Astrocyte (in vitro differentiated cells and primary cell): ENCODE measurements at regions not wholly inside any gene's neighbourhood (a gene's known extent, or its start where the extent isn't known, plus 50 kb on each side); places are given as distances from the start of the nearest gene placed in this dataset.

Experiments used
- DNase-seq: peaks from one replicate; pipeline ENCODE4 v3.0.0-alpha.2; 2010; ENCODE audit warnings: low read depth
- FAIRE-seq: peaks from 2 replicates; lab custom pipeline; 2011; peaks lifted over from hg19 to GRCh38; lab: Jason Lieb, UNC
- H2AFZ ChIP-seq: 2 replicates; pipeline ENCODE4 v1.6.0; 2012; ENCODE audit warnings: low read depth, low read length, inconsistent platforms
- H3K27ac ChIP-seq: 2 replicates; pipeline ENCODE4 v1.5.1; 2011; ENCODE audit warnings: low read depth, low read length, inconsistent platforms
- H3K27me3 ChIP-seq: 2 replicates; pipeline ENCODE4 v1.6.0; 2011; ENCODE audit warnings: low read length, inconsistent platforms; ENCODE audit not compliant: insufficient read depth
- H3K36me3 ChIP-seq: 2 replicates; pipeline ENCODE4 v1.5.1; 2011; ENCODE audit warnings: low read length, inconsistent platforms; ENCODE audit not compliant: insufficient read depth
- H3K4me1 ChIP-seq: 2 replicates; pipeline ENCODE4 v1.5.1; 2011; ENCODE audit warnings: low read length, inconsistent platforms; ENCODE audit not compliant: insufficient read depth
- H3K4me2 ChIP-seq: 2 replicates; pipeline ENCODE4 v1.6.0; 2012; ENCODE audit warnings: low read length, inconsistent platforms
- H3K4me3 ChIP-seq: 2 replicates; pipeline ENCODE4 v1.5.1; 2011; ENCODE audit warnings: low read depth, mild to moderate bottlenecking, low read length, inconsistent platforms; ENCODE audit not compliant: insufficient read depth
- H3K79me2 ChIP-seq: 2 replicates; pipeline ENCODE4 v1.6.0; 2012; ENCODE audit warnings: mild to moderate bottlenecking, low read length, inconsistent platforms; ENCODE audit not compliant: insufficient read depth
- H3K9ac ChIP-seq: 2 replicates; pipeline ENCODE4 v1.6.0; 2012; ENCODE audit warnings: mild to moderate bottlenecking, low read length, inconsistent platforms
- H3K9me3 ChIP-seq: 2 replicates; pipeline ENCODE4 v1.5.1; 2012; ENCODE audit warnings: low read depth, mild to moderate bottlenecking, low read length, inconsistent platforms; ENCODE audit not compliant: insufficient read depth
- H4K20me1 ChIP-seq: 2 replicates; pipeline ENCODE4 v1.6.0; 2012; ENCODE audit warnings: low read length, inconsistent platforms; ENCODE audit not compliant: insufficient read depth
- H3K27ac Mint-ChIP-seq: one replicate; pipeline ENCODE4 v1.8.0; 2021; ENCODE audit warnings: mild to moderate bottlenecking, mixed read lengths; ENCODE audit not compliant: unreplicated experiment
- H3K27me3 Mint-ChIP-seq: one replicate; pipeline ENCODE4 v1.8.0; 2021; ENCODE audit warnings: low read depth, mixed read lengths; ENCODE audit not compliant: unreplicated experiment
- H3K36me3 Mint-ChIP-seq: one replicate; pipeline ENCODE4 v1.8.0; 2021; ENCODE audit warnings: low read depth, mixed read lengths; ENCODE audit not compliant: unreplicated experiment
- H3K4me1 Mint-ChIP-seq: one replicate; pipeline ENCODE4 v1.8.0; 2021; ENCODE audit warnings: low read depth, mixed read lengths; ENCODE audit not compliant: unreplicated experiment
- H3K4me3 Mint-ChIP-seq: one replicate; pipeline ENCODE4 v1.8.0; 2021; ENCODE audit warnings: mild to moderate bottlenecking, moderate library complexity, mixed read lengths; ENCODE audit not compliant: unreplicated experiment
- H3K9me3 Mint-ChIP-seq: one replicate; pipeline ENCODE4 v1.8.0; 2021; ENCODE audit warnings: mild to moderate bottlenecking, mixed read lengths; ENCODE audit not compliant: unreplicated experiment
- EZH2 ChIP-seq: IDR thresholded peaks from 2 replicates; pipeline ENCODE4 v1.6.1; 2012; ENCODE audit warnings: mild to moderate bottlenecking, low read length, inconsistent platforms; ENCODE audit not compliant: insufficient read depth
- TF ChIP-seq, protein P1 (sequence below): IDR thresholded peaks from 2 replicates; pipeline ENCODE4 v1.5.1; 2011; ENCODE audit warnings: low read depth, mild to moderate bottlenecking, inconsistent platforms, low read length, moderate library complexity; ENCODE audit not compliant: insufficient read depth

DNA sequence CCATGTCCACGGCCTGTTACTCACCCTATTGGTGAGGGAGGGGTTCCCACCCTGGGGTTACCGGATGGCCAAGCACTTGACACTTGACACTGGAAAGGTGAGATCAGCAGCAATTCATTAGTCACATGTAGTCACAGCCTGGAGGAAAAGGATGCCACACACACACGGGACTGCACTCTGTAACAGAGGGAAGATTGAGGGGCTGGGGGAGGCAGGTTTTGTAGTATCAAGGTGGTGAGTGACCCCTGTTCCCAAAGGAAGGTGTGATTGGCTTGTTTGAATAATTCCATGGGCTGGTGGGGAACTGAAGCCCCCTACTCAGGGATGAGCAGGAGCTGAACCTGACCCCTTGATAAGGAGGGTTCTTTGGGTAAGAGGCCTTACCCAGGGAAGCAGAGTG lies 96.0 kb upstream of the HELT start:
- no peak for TF ChIP-seq EZH2
- TF ChIP-seq, protein P1, sequence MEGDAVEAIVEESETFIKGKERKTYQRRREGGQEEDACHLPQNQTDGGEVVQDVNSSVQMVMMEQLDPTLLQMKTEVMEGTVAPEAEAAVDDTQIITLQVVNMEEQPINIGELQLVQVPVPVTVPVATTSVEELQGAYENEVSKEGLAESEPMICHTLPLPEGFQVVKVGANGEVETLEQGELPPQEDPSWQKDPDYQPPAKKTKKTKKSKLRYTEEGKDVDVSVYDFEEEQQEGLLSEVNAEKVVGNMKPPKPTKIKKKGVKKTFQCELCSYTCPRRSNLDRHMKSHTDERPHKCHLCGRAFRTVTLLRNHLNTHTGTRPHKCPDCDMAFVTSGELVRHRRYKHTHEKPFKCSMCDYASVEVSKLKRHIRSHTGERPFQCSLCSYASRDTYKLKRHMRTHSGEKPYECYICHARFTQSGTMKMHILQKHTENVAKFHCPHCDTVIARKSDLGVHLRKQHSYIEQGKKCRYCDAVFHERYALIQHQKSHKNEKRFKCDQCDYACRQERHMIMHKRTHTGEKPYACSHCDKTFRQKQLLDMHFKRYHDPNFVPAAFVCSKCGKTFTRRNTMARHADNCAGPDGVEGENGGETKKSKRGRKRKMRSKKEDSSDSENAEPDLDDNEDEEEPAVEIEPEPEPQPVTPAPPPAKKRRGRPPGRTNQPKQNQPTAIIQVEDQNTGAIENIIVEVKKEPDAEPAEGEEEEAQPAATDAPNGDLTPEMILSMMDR = no peak
- FAIRE-seq = no peak
- H3K9me3 Mint-ChIP-seq = peaks cover 16% of the 10 kb centered on the region

DNA sequence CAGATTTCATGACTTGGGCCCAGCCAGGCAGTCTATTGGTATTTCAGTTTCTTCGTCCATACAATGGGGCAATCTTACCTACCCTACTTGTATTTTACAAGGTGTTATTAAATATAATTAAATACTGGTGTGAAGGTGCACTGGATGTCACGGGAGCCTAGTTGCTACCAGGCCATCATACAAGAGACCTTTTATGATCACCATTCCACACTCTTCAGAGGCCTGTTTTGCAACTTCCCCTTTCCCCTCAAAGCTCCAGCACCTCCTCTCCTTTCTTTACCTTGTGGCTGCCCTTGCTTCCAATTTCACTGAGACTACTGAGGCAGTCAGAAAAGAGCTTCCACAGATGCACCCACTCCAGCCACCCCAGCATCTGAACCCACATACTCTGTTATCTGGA lies 93.8 kb upstream of the HELT start:
- Histone ChIP-seq H4K20me1 (no peaks in the 10 kb centered on the region), H3K27me3 (no peaks in the 10 kb centered on the region), H3K4me3 (no peak overlapping the region), H2AFZ (no peak overlapping the region), H3K79me2 (no peaks in the 10 kb centered on the region), H3K9ac (no peak overlapping the region), H3K4me2 (no peak overlapping the region), H3K36me3 (no peaks in the 10 kb centered on the region), H3K4me1 (no peaks in the 10 kb centered on the region), H3K27ac (no peak overlapping the region), H3K9me3 (no peaks in the 10 kb centered on the region)
- peaks cover 16% of the 10 kb centered on the region for H3K9me3 Mint-ChIP-seq
- H3K27me3 Mint-ChIP-seq = peaks cover 13% of the 10 kb centered on the region
- H3K36me3 Mint-ChIP-seq = no peaks in the 10 kb centered on the region
- no peak overlapping the region for H3K4me3 Mint-ChIP-seq
- FAIRE-seq (no peak), DNase-seq (no peak)
- H3K4me1 Mint-ChIP-seq = no peaks in the 10 kb centered on the region
- H3K27ac Mint-ChIP-seq = no peak overlapping the region
- TF ChIP-seq, protein P1 = no peak
- no peak for TF ChIP-seq EZH2

More for the DNA sequence above, 96.0 kb upstream of the HELT start:
- no peaks in the 10 kb centered on the region for H3K9me3 ChIP-seq
- no peaks in the 10 kb centered on the region for H3K4me1 ChIP-seq
- DNase-seq = no peak
- no peak overlapping the region for H2AFZ ChIP-seq
- no peak overlapping the region for H3K4me3 Mint-ChIP-seq
- H3K27ac ChIP-seq = no peak overlapping the region
- H3K4me2 ChIP-seq = no peak overlapping the region
- no peak overlapping the region for H3K9ac ChIP-seq
- H3K27me3 ChIP-seq = no peaks in the 10 kb centered on the region
- no peaks in the 10 kb centered on the region for H4K20me1 ChIP-seq
- peaks cover 18% of the 10 kb centered on the region for H3K27me3 Mint-ChIP-seq
- H3K36me3 ChIP-seq = no peaks in the 10 kb centered on the region
- H3K27ac Mint-ChIP-seq = no peak overlapping the region
- no peaks in the 10 kb centered on the region for H3K79me2 ChIP-seq
- H3K36me3 Mint-ChIP-seq = no peaks in the 10 kb centered on the region
- no peak overlapping the region for H3K4me3 ChIP-seq
- no peaks in the 10 kb centered on the region for H3K4me1 Mint-ChIP-seq

DNA sequence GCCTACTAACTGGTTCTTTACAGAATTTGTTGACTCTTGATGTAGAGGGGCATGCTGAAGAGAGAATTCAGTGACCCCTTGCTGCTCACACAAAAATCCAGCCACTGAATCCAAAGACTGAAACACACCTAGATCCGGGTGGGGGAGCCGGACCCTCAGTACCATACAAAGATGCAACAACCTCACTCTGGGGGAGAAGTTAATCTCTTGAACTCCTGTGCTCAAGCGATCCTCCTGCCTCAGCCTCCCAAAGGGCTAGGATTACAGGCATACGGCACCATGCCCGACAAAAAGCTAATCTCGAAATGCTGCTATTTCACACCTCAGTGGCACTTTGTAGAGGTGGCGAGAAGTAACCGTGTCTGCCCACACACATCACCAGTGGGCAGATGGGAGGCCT lies 88.8 kb upstream of the HELT start:
- Histone ChIP-seq H4K20me1 (no peaks in the 10 kb centered on the region), H3K36me3 (no peaks in the 10 kb centered on the region), H3K79me2 (no peaks in the 10 kb centered on the region), H3K4me1 (no peaks in the 10 kb centered on the region), H2AFZ (no peak overlapping the region), H3K27ac (no peak overlapping the region), H3K4me2 (no peak overlapping the region), H3K9me3 (no peaks in the 10 kb centered on the region), H3K27me3 (no peaks in the 10 kb centered on the region), H3K4me3 (no peak overlapping the region), H3K9ac (no peak overlapping the region)
- H3K36me3 Mint-ChIP-seq = no peaks in the 10 kb centered on the region
- no peak overlapping the region for H3K4me3 Mint-ChIP-seq
- DNase-seq (no peak), FAIRE-seq (no peak)
- peaks cover 14% of the 10 kb centered on the region for H3K9me3 Mint-ChIP-seq
- H3K4me1 Mint-ChIP-seq = no peaks in the 10 kb centered on the region
- peaks cover 10% of the 10 kb centered on the region for H3K27me3 Mint-ChIP-seq
- TF ChIP-seq, protein P1 = no peak
- no peak for TF ChIP-seq EZH2
- H3K27ac Mint-ChIP-seq = no peak overlapping the region
